ENCODE measurements at regions not wholly inside any gene's neighbourhood (a gene's known extent, or its start where the extent isn't known, plus 50 kb on each side); places are given as distances from the start of the nearest gene placed in this dataset.

GRCh38 chr4:26076000-26076587 lies 162.1 kb downstream of the SMIM20 start (continued):
- TF ChIP-seq ZBTB40 (IDR thresholded peaks at IDR 0.05; ENCODE audit: borderline replicate concordance) (no peak), BHLHE40 (IDR thresholded peaks at IDR 0.05; ENCODE audit: borderline replicate concordance in 1 of 2, low read depth in 2 of 2, low read length in 1 of 2) (peak; percentile 79 to 83), YBX1 (IDR thresholded peaks at IDR 0.05) (no peak), PKNOX1 (IDR thresholded peaks at IDR 0.05) (no peak), BCLAF1 (IDR thresholded peaks at IDR 0.05) (no peak), POLR2A (IDR thresholded peaks at IDR 0.05; ENCODE audit: low read depth, low read length) (no peak), ZNF384 (IDR thresholded peaks at IDR 0.05; ENCODE audit: borderline replicate concordance, low read depth, low read length) (peak; percentile 90), ZBTB11 (CRISPR knock-in tag; IDR thresholded peaks at IDR 0.05) (no peak), GABPA (IDR thresholded peaks at IDR 0.05; ENCODE audit: low read depth) (0 out of 2 replicates have a peak, but pooled peaks have one; percentile 47), CHD2 (IDR thresholded peaks at IDR 0.05; ENCODE audit: borderline replicate concordance, low read depth, low read length) (no peak), ZNF274 (IDR thresholded peaks at IDR 0.05; ENCODE audit: insufficient read depth, insufficient read length) (no peak), ZNF217 (IDR thresholded peaks at IDR 0.05) (no peak), SREBF2 (IDR thresholded peaks at IDR 0.05; ENCODE audit: low read length) (no peak), BCL3 (IDR thresholded peaks at IDR 0.05; ENCODE audit: borderline replicate concordance, insufficient read depth, low read depth, low read length, poor library complexity, severe bottlenecking) (peak; percentile 51), HDGF (IDR thresholded peaks at IDR 0.05) (no peak), POLR2AphosphoS2 (IDR thresholded peaks at IDR 0.05; ENCODE audit: low read depth, low read length) (no peak)
